CD4-positive, alpha-beta T cell (primary cell): ENCODE measurements at regions not wholly inside any gene's neighbourhood (a gene's known extent, or its start where the extent isn't known, plus 50 kb on each side); places are given as distances from the start of the nearest gene placed in this dataset.

Source experiments
- ATAC-seq: fragments of 200-7000 bp; cut with Tn5 transposase; one replicate; pipeline ENCODE4 v1.10.0; 2022; ENCODE audit warnings: mild to moderate bottlenecking; ENCODE audit not compliant: poor library complexity
- CTCF ChIA-PET: fragments of 350-600 bp; sonication (Branson Sonifier 250); formaldehyde crosslinking; loops from one replicate; lab custom pipeline; 2021; ENCODE audit warnings: antibody characterized with exemption, inconsistent platforms; lab: Charles Lee
- POLR2A ChIA-PET: fragments of 350-600 bp; sonication (Branson Sonifier 250); formaldehyde crosslinking; loops from one replicate; lab custom pipeline; 2021; ENCODE audit warnings: antibody characterized with exemption, inconsistent platforms; lab: Charles Lee
- DNase-seq, 14 experiments: peaks; one replicate each; pipeline ENCODE4 v3.0.0-alpha.2; 2013 to 2020; ENCODE audit warnings: mixed read lengths in 2 of 14
- H3K27ac ChIP-seq, 2 donors: one replicate each; pipeline versions ENCODE4 v1.5.1 to v1.7.0; 2013; ENCODE audit warnings: low read length in 2 of 2, low read depth in 1 of 2, mild to moderate bottlenecking in 1 of 2
- H3K27me3 ChIP-seq, 2 experiments: 1 replicate in 1 of 2; 2 replicates in 1 of 2; pipeline versions ENCODE4 v1.6.1 to v1.7.0; 2013; ENCODE audit warnings: low read length in 2 of 2, control low read depth in 1 of 2, mild to moderate bottlenecking in 1 of 2, moderate library complexity in 1 of 2; ENCODE audit not compliant: insufficient read depth in 2 of 2, control insufficient read depth in 1 of 2
- H3K36me3 ChIP-seq: one replicate; pipeline ENCODE4 v1.6.1; 2013; ENCODE audit warnings: low read length, control low read depth; ENCODE audit not compliant: insufficient read depth
- H3K4me1 ChIP-seq: one replicate; pipeline ENCODE4 v1.6.1; 2013; ENCODE audit warnings: low read length, control low read depth; ENCODE audit not compliant: insufficient read depth
- H3K4me3 ChIP-seq: one replicate; pipeline ENCODE4 v1.5.1; 2013; ENCODE audit warnings: mild to moderate bottlenecking, low read length, moderate library complexity
- H3K9me3 ChIP-seq, 2 experiments: 1 replicate in 1 of 2; 2 replicates in 1 of 2; pipeline versions ENCODE4 v1.6.1 to v1.7.0; 2013; ENCODE audit warnings: low read length in 2 of 2, mild to moderate bottlenecking in 2 of 2, control low read depth in 1 of 2, moderate library complexity in 1 of 2; ENCODE audit not compliant: control insufficient read depth in 1 of 2, insufficient read depth in 1 of 2
- H3K27ac Mint-ChIP-seq: one replicate; pipeline ENCODE4 v1.8.0; 2020; ENCODE audit warnings: mixed read lengths
- H3K27me3 Mint-ChIP-seq: one replicate; pipeline ENCODE4 v1.8.0; 2021; ENCODE audit warnings: mixed read lengths
- H3K36me3 Mint-ChIP-seq: one replicate; pipeline ENCODE4 v1.8.0; 2021; ENCODE audit warnings: low read depth, mixed read lengths
- H3K4me1 Mint-ChIP-seq: one replicate; pipeline ENCODE4 v1.8.0; 2021; ENCODE audit warnings: low read depth, mixed read lengths
- H3K4me3 Mint-ChIP-seq: one replicate; pipeline ENCODE4 v1.8.0; 2020; ENCODE audit warnings: mild to moderate bottlenecking, mixed read lengths
- H3K9me3 Mint-ChIP-seq: one replicate; pipeline ENCODE4 v1.8.0; 2020; ENCODE audit warnings: mixed read lengths
- intact Hi-C, 2 experiments: fragments of 100-400 bp; cut with DNase I in 1 of 2; cut with micrococcal nuclease in 1 of 2; formaldehyde crosslinking; loops; one replicate each; pipeline versions ENCODE4 v1.15.1 to v1.9.0; 2023 to 2025; cut with DNase I, micrococcal nuclease
- TF ChIP-seq, protein P1 (sequence below): fragments of 200-600 bp; IDR thresholded peaks from one replicate; pipeline ENCODE4 v1.8.0; 2022; ENCODE audit warnings: antibody characterized with exemption, mild to moderate bottlenecking

DNA sequence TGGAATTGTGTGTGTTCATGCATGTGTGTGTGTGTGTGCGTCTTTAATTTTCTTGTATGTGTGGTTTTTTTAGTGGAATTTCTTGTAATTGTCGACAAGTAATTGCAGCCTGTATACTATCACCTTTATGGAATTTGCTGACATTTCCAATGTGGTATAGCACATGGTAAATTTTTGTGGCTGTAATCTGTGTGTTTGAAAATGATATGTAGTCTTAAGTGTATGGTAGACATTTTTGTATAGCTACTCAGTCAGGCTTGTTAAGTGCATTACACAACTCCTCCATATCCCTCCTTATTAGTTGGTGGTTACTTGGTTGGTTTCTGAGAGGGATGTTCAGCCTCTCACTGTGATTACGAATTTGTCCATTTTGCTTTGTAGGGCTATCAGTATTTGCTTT is 384.5 kb upstream of the HSF2 start:
- Mint-ChIP-seq H3K9me3 (no peaks in the 10 kb centered on the region), H3K27me3 (no peaks in the 10 kb centered on the region), H3K36me3 (no peaks in the 10 kb centered on the region), H3K4me1 (no peaks in the 10 kb centered on the region), H3K4me3 (no peak overlapping the region), H3K27ac (no peak overlapping the region)
- intact Hi-C loops = no loop called here
- TF ChIP-seq, protein P1, sequence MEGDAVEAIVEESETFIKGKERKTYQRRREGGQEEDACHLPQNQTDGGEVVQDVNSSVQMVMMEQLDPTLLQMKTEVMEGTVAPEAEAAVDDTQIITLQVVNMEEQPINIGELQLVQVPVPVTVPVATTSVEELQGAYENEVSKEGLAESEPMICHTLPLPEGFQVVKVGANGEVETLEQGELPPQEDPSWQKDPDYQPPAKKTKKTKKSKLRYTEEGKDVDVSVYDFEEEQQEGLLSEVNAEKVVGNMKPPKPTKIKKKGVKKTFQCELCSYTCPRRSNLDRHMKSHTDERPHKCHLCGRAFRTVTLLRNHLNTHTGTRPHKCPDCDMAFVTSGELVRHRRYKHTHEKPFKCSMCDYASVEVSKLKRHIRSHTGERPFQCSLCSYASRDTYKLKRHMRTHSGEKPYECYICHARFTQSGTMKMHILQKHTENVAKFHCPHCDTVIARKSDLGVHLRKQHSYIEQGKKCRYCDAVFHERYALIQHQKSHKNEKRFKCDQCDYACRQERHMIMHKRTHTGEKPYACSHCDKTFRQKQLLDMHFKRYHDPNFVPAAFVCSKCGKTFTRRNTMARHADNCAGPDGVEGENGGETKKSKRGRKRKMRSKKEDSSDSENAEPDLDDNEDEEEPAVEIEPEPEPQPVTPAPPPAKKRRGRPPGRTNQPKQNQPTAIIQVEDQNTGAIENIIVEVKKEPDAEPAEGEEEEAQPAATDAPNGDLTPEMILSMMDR = no peak
- CTCF ChIA-PET = no interaction called here
- H3K36me3 ChIP-seq = no peaks in the 10 kb centered on the region
- H3K9me3 ChIP-seq = no peaks in the 10 kb centered on the region
- no peak overlapping the region for H3K27ac ChIP-seq
- H3K27me3 ChIP-seq = no peaks in the 10 kb centered on the region
- POLR2A ChIA-PET = no interaction called here
- H3K4me3 ChIP-seq = no peak overlapping the region
- H3K4me1 ChIP-seq = no peaks in the 10 kb centered on the region
- ATAC-seq (no peak), DNase-seq (no peak)

DNA sequence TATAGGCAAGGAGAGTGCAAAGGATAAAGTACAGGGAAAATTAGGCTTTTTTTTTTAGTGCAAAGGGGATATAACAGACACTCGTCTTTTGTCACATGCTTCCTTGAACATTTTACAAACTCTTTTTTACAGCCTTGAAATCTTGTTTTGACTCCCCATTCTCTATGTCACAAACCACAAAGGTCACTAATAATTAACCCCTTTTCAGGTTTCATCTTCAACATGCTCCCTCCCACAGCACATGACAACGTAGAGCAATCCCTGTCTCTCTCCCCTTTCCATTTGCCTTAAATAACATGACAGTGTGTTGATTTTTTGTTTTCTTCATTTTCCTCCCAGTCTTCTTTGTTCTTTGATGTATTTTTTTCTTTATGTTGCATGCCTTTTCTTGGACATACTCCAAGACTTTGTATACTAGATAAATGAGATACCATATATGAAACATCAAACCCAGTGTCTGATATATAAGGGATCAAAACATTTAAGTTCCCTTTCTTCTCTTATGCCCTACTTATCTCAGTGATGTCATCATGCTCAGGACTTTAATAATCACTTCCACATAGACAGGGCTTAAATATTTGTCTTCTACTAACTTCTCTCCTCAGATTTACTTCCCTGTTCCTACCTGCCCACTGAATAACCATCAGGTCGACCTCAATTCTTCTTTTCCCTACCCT is 378.7 kb upstream of the HSF2 start:
- Mint-ChIP-seq H3K4me3 (no peak overlapping the region), H3K36me3 (no peaks in the 10 kb centered on the region), H3K9me3 (no peaks in the 10 kb centered on the region), H3K4me1 (peaks cover 4% of the 10 kb centered on the region), H3K27ac (no peak overlapping the region), H3K27me3 (no peaks in the 10 kb centered on the region)
- no peak overlapping the region for H3K4me3 ChIP-seq
- POLR2A ChIA-PET = no interaction called here
- no peaks in the 10 kb centered on the region for H3K36me3 ChIP-seq
- H3K9me3 ChIP-seq = no peaks in the 10 kb centered on the region
- TF ChIP-seq, protein P1 = no peak
- H3K4me1 ChIP-seq = no peaks in the 10 kb centered on the region
- DNase-seq = no peak
- no peak overlapping the region for H3K27ac ChIP-seq
- intact Hi-C loops = no loop called here
- ATAC-seq = no peak
- CTCF ChIA-PET = no interaction called here
- no peaks in the 10 kb centered on the region for H3K27me3 ChIP-seq

DNA sequence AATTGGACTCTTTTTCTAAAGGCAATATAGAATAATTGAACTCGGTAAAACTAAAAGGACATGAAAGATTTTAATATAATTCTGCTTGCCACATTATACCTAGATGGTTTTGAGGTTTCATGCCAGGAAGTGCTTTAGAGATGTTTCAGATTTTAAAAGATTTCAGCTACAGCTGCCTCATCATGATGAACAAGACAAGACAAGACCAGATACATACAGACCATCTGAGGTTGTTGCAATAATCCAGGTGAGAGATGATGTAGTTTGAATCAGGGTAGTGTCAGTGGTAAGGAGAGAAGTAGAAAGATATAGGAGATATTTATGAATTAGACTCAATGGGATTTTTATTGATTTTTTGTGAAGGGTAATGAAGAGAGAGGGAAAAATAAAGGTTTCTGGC is 374.3 kb upstream of the HSF2 start:
- no peaks in the 10 kb centered on the region for H3K4me1 ChIP-seq
- no peaks in the 10 kb centered on the region for H3K36me3 ChIP-seq
- no peaks in the 10 kb centered on the region for H3K27me3 ChIP-seq
- no peak overlapping the region for H3K4me3 ChIP-seq
- intact Hi-C loops = no loop called here
- no peaks in the 10 kb centered on the region for H3K9me3 Mint-ChIP-seq
- H3K4me1 Mint-ChIP-seq = peaks cover 4% of the 10 kb centered on the region
- no peaks in the 10 kb centered on the region for H3K27me3 Mint-ChIP-seq
- TF ChIP-seq, protein P1 = no peak
- no peaks in the 10 kb centered on the region for H3K36me3 Mint-ChIP-seq
- H3K9me3 ChIP-seq = no peaks in the 10 kb centered on the region
- H3K4me3 Mint-ChIP-seq = no peak overlapping the region
- no peak overlapping the region for H3K27ac ChIP-seq
- ATAC-seq (no peak), DNase-seq (no peak)
- ChIA-PET CTCF (no interaction called here), POLR2A (no interaction called here)
- no peak overlapping the region for H3K27ac Mint-ChIP-seq
